NCI-H2107 treated with DMSO at 0.1 percent for 48 hours (cell line): ENCODE measurements at regions not wholly inside any gene's neighbourhood (a gene's known extent, or its start where the extent isn't known, plus 50 kb on each side); places are given as distances from the start of the nearest gene placed in this dataset.
A peak's percentile ranks its signal among the peaks of the same experiment; 100 is the strongest.

Experiments used
- DNase-seq: peaks from one replicate; lab custom pipeline; 2025; ENCODE audit not compliant: unreplicated experiment; lab: John Stamatoyannopoulos, UW

- no peak for DNase-seq
These were observed 260.8 kb upstream of the RRP15 start for GRCh38 chr1:218024211-218024720.

GRCh38 chr1:218025454-218025853 is 259.6 kb upstream of the RRP15 start:
- DNase-seq, result no peak

DNA sequence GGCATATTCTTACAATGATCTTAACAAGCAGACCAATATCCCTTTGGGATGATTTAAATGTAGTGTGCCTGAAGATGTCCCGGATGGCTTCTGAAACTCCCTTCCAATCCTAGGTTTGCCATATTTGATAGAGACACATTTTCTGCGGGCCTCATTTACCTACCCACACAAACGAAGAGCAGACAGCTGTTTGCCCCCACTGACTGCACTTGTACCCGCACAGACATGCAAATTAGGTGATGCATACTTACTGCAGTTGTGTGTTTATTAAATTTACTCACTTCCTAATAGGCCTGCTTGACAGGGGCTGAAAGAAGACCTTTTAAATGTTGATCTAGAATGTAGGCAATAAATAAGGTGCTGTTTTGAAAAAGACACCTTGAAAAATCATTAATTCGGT is 257.9 kb upstream of the RRP15 start:
- no peak for DNase-seq

DNA sequence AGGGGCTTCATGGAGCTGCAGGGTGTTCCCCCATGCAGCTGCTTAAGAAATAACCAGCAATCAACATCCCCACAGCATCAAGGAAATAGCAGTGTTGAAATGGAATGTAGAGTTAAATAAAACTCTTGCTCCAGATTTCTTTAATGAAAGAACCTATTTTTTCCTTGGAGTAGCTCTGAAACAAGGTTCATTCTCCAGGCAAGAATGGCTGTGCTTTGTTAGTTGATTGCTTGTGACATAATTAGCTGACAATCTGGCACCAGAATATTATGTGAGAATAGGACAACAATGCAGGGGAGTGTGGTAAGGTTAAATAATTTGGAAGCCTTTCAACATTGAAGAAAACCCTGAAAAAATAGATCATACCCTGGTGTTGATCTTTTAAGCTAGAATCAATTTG is 254.2 kb upstream of the RRP15 start:
- no peak for DNase-seq

DNA sequence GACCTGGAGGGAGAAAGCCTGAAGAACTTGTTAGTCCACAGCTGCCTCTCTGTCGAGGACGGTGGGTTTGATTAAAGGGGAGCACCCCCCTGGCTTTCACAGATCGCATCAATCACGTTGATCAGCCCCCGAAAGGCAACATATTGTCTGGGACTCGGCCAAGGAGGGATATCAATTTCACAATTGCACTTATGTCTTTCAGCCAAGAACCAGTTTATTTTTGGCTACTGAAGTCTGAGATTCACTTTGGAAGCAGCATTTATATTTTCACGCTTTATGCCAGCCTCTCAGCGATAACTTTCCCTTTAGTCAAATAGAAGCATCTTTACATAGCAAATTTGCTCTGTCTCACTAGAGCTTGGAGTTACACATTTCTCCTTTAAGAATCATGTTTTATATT is 253.2 kb upstream of the RRP15 start:
- no peak for DNase-seq

GRCh38 chr1:218034468-218034867 is 250.6 kb upstream of the RRP15 start:
- DNase-seq, result no peak

DNA sequence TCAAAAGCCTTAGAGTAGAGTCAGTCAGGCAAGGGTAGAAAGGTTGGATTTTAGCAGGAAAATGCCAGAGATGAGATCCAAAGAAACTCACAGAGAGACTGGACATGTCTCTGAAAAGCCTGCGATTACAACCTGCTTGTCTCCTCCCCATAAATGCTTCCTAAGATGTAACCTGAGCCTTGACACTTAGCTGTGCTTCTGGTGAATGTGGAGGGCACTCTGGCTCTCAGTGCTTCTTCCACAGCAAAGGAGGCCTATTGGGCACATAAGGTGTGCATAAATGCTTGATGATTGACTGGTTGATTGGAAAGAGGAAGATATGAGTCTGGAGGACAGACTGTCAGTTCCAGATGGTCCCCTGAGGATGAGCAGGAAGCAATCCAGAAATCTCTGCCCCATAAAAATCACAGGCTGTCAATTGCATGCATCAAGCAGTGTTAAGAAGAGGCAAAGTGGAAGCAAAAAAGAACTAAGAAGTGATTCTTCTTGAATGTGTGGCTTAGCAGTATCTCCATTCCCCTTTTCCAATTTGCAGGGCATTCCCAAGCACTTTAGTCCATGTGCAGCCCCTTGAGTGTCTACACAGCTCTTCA is 236.2 kb upstream of the RRP15 start:
- no peak for DNase-seq

- no peak for DNase-seq
These were observed 235.5 kb upstream of the RRP15 start for GRCh38 chr1:218049641-218050040.

DNA sequence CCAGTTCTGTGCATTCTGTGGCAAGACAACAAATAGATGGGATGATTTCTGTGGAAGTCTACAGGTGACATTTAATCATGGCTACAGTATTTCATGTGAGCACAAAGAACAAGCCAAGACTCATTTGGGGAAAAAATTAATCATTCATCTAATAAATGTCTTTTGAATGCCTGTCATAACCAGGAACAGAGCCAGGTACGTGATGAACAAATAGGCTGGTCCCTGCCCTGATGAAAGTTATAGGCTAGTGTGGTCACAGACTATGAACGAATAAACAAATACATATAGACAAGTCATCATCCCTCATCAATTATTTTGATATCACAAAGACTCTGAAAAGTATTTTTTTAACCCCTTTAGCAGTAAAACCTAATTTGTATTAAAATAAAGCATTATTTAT is 226.4 kb upstream of the RRP15 start:
- DNase-seq, result no peak

- no peak for DNase-seq
These were observed 220.7 kb upstream of the RRP15 start for GRCh38 chr1:218064426-218064825.

DNA sequence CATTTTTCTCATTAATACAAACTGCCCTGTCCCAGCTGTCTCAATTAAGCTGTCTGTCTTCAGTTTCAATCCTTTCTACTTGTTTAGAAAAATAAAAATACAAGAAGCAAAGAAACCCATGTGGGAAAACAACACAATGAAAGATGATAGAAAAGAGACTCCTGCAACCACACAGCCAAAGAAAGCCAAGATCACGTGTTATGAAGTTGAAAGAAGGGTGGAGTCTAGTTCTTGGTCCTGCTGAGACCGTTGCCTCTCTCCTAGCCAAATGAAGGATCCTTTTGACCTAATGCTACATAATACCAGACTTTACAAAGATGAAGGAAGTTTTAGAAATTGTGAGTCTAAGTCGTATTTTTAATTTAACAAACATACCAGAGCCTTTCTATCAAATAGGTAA is 218.8 kb upstream of the RRP15 start:
- DNase-seq, result no peak

DNA sequence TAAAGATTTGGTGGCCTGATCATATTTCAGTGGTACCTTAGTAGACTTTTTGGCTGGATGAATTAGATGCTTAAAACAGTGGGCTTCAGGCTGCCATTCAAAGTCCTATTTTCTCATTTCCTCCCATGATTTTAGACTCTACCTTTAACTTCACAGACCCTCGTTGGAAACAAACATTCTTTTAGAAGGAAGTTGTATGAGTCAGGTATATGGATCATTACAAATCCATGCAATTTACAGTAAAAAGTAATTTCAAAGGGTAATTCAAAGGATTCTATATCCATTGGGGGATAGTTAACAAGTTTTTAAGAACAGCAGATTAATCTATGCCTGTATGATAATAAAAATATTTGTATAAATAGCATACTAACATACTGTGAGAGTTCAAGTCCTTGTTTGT is 216.9 kb upstream of the RRP15 start:
- DNase-seq, result no peak

GRCh38 chr1:218069180-218069579 is 215.9 kb upstream of the RRP15 start:
- DNase-seq, result no peak

- no peak for DNase-seq
These were observed 212.0 kb upstream of the RRP15 start for GRCh38 chr1:218073062-218073461.

DNA sequence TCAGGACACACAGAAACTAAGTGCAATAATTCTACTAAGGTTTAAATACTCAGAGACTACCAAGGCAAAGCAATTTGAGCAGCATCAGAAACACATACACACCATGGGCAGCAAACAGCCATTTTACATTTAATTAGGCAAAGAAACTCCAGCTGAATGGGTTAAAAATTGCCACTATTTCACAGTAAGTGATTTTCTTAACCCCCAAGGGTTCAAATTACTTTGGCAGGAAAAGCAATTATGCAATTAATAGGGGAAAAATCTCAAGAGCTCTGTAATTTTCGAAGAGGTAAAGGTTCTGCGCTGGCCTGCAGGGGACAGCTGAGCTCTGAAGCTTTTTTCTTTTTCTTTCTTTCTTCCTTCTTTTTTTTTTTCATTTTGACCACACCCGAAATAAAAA is 206.2 kb upstream of the RRP15 start:
- DNase-seq, result no peak

DNA sequence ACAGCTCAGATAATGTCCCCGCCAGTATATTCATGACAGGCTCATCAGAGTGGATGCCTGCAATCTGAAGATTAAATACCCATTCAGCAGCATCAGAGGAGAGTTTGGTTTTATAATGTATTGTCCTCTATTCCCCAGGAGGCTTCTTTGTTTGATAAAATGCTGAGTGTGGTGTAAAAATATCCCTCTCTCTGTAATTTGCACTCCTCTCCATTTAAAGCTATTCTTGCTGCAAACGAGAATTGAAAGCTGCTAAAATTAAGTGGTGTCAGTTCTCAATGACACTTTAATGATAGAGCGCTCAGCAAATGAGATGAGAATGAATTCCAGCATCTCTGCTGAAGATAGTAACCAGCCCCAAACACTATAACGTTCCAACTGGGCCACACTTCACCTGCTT is 205.7 kb upstream of the RRP15 start:
- peak; percentile 45 for DNase-seq

- DNase-seq, result no peak
These were observed 205.3 kb upstream of the RRP15 start for GRCh38 chr1:218079820-218080219.

DNA sequence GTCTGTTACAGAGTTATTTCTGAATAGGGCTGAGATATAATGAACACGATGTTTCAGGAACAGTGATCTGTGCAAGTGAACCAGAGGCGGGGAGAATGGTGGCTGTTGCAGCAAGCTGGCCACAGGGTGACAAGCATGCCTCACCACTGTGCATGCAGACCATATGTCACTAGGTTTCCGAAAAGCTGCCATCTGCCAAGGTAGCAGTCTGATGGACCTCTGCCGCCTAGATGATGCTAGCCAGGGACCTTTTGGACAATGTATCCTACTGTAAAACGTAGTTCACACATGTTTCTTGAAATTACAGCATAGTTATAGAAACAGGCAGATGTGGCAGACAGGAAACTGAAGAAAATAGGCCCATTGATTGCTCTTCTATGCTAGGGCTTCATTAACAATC is 204.2 kb upstream of the RRP15 start:
- DNase-seq, result no peak

- no peak for DNase-seq
These were observed 203.7 kb upstream of the RRP15 start for GRCh38 chr1:218081358-218081757.

DNA sequence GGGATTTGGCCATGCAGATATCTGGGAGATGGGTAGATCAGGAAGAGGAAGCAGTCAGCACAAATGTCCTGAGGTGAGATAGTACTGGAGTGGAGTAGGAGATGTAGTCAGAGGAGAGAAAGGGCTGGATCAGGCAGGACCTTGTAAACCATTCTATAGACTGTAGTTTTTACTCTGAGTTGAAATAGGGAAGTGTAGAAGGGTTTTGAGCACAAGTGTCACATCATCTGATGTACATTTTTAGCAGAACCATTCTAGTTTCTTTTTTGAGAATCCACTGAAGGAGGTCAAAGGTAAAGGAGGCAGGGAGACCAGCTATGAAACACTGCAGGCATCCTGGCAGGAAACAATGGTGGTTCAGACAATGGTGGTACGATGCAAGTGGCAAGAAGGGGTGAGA is 194.6 kb upstream of the RRP15 start:
- no peak for DNase-seq

GRCh38 chr1:218101409-218101808 is 183.7 kb upstream of the RRP15 start:
- no peak for DNase-seq

DNA sequence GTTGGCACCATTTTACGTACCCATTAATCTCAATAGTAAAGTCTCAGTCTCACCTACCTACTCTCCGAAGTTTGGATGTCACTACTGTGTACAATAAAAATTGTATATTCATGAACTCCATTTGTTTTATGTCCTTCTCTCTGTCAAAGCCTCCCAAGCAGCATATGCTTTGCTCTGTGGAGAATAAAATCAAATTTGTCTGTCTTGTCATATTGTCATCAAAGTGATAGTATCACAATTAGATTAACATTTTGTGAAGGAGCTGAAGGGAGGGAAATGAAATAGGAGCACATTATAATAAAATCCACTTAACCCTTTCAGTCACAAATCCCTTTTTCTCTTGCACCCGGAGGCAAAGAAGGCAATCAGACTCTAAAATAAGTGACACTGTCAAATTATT is 177.1 kb upstream of the RRP15 start:
- no peak for DNase-seq

DNA sequence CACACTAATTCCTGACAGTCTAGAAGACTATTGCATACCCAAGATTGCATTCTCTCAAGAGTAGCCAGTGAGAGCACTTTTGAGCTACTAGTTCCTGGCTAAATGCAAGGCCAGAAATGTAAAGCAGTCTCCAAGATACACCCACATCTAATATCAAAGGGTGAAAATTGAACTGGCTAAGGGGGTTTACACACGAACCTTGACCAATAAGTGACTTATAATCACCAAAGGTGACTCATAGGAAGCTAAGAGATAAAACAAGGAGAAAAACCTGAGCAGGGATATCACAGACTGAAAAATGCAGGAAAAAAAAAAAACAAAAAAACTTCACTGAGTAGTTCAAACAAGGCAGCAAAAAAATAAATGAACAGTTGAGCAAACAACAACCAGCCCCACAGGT is 172.2 kb upstream of the RRP15 start:
- DNase-seq, result no peak

DNA sequence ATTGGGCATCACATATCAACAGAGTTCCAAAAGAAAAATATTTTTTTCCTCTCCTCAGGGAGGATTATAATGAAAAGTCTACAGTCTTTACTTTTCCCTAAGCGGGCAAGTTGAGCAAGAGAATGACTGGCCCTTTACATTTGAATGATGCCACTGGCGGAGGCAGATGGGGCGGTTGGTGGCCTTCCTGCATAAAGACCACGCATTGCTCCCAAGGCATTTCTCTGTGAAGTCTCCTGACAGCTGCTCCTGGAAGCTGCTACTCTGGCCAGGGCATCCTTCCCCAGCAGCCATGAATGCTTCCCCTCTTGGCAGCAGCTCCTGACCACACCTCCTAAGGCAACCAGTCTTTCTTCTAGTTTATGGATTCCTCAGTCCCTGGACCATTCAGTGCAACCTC is 161.1 kb upstream of the RRP15 start:
- DNase-seq, result no peak
